A673 (cell line): ENCODE measurements at regions not wholly inside any gene's neighbourhood (a gene's known extent, or its start where the extent isn't known, plus 50 kb on each side); places are given as distances from the start of the nearest gene placed in this dataset.

Experiments used
- EZH2 ChIP-seq: fragments of 200-600 bp; sonication (generic); IDR thresholded peaks from 2 replicates; pipeline ENCODE4 v1.6.1; 2017; ENCODE audit warnings: borderline replicate concordance, low read depth, mild to moderate bottlenecking, mixed read lengths, antibody characterized with exemption, low read length; ENCODE audit not compliant: poor library complexity, severe bottlenecking
- TF ChIP-seq, protein P1 (sequence below): fragments of 300-800, 200-600 bp; sonication (generic); conservative IDR thresholded peaks from 2 replicates; pipeline ENCODE4 v1.5.1; 2017; ENCODE audit warnings: low read depth, mild to moderate bottlenecking, antibody characterized with exemption, low read length, moderate library complexity, mixed read lengths

GRCh38 chr4:89549907-89550306 lies 242.3 kb upstream of the GPRIN3 start:
- TF ChIP-seq EZH2 = no peak
- TF ChIP-seq, protein P1, sequence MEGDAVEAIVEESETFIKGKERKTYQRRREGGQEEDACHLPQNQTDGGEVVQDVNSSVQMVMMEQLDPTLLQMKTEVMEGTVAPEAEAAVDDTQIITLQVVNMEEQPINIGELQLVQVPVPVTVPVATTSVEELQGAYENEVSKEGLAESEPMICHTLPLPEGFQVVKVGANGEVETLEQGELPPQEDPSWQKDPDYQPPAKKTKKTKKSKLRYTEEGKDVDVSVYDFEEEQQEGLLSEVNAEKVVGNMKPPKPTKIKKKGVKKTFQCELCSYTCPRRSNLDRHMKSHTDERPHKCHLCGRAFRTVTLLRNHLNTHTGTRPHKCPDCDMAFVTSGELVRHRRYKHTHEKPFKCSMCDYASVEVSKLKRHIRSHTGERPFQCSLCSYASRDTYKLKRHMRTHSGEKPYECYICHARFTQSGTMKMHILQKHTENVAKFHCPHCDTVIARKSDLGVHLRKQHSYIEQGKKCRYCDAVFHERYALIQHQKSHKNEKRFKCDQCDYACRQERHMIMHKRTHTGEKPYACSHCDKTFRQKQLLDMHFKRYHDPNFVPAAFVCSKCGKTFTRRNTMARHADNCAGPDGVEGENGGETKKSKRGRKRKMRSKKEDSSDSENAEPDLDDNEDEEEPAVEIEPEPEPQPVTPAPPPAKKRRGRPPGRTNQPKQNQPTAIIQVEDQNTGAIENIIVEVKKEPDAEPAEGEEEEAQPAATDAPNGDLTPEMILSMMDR = no peak
